H1 (cell line): ENCODE measurements at regions not wholly inside any gene's neighbourhood (a gene's known extent, or its start where the extent isn't known, plus 50 kb on each side); places are given as distances from the start of the nearest gene placed in this dataset.

Experiments
- CTCF ChIA-PET: fragments of 300-600 bp; sonication (Branson Sonifier 250); formaldehyde crosslinking; loops from one replicate; lab custom pipeline; 2021; ENCODE audit not compliant: partially characterized antibody; lab: Charles Lee
- POLR2A ChIA-PET: fragments of 300-600 bp; sonication (Branson Sonifier 250); formaldehyde crosslinking; loops from one replicate; lab custom pipeline; 2021; ENCODE audit warnings: inconsistent platforms; ENCODE audit not compliant: partially characterized antibody; lab: Charles Lee
- DNase-seq, 2 experiments: peaks; one replicate each; pipeline versions ENCODE4 v3.0.0 to v3.0.0-alpha.2; 2010 to 2022; ENCODE audit warnings: low spot score in 2 of 2, low read depth in 1 of 2, mixed read lengths in 1 of 2
- FAIRE-seq: peaks from 2 replicates; lab custom pipeline; 2011; peaks lifted over from hg19 to GRCh38; lab: Jason Lieb, UNC
- H2AFZ ChIP-seq: 2 replicates; pipeline ENCODE4 v1.8.1; 2012; ENCODE audit warnings: low read length, inconsistent platforms
- H2AK5ac ChIP-seq: 2 replicates; pipeline ENCODE4 v1.6.1; 2013; ENCODE audit warnings: low read depth, low read length
- H2BK120ac ChIP-seq: replicated peaks from 2 replicates; pipeline ENCODE3; 2013; ENCODE audit warnings: low read depth, low read length, inconsistent platforms
- H2BK12ac ChIP-seq: 2 replicates; pipeline ENCODE4 v1.6.1; 2013; ENCODE audit warnings: low read depth, low read length
- H2BK15ac ChIP-seq: 2 replicates; pipeline ENCODE4 v1.6.1; 2013; ENCODE audit warnings: low read length
- H2BK20ac ChIP-seq: 2 replicates; pipeline ENCODE4 v1.6.1; 2013; ENCODE audit warnings: low read length
- H2BK5ac ChIP-seq: 2 replicates; pipeline ENCODE4 v1.6.1; 2013; ENCODE audit warnings: low read depth, low read length
- H3K14ac ChIP-seq: 2 replicates; pipeline ENCODE4 v1.6.1; 2013; ENCODE audit warnings: inconsistent platforms; ENCODE audit not compliant: insufficient read length
- H3K18ac ChIP-seq: 2 replicates; pipeline ENCODE4 v1.6.1; 2013; ENCODE audit warnings: low read length; ENCODE audit errors: extremely low read depth
- H3K23ac ChIP-seq: 2 replicates; pipeline ENCODE4 v1.6.1; 2013; ENCODE audit warnings: inconsistent platforms; ENCODE audit not compliant: insufficient read length
- H3K23me2 ChIP-seq: 2 replicates; pipeline ENCODE4 v1.6.1; 2013; ENCODE audit warnings: low read depth, low read length
- H3K27ac ChIP-seq: 2 replicates; pipeline ENCODE4 v1.6.1; 2011; ENCODE audit warnings: low read depth, low read length, inconsistent platforms
- H3K27me3 ChIP-seq, 4 experiments: replicated peaks in 1 of 4; 1 replicate in 1 of 4; 2 replicates in 3 of 4; pipeline versions ENCODE4 v1.6.1 to v1.8.1; 2011 to 2013; ENCODE audit warnings: low read length in 3 of 4, mild to moderate bottlenecking in 3 of 4, inconsistent platforms in 2 of 4, mixed read lengths in 2 of 4, moderate library complexity in 1 of 4; ENCODE audit not compliant: control insufficient read depth in 3 of 4, insufficient read depth in 3 of 4; ENCODE audit errors: extremely low read depth in 1 of 4
- H3K36me3 ChIP-seq, 4 experiments: 2 replicates each; pipeline versions ENCODE4 v1.6.1 to v1.8.1; 2011 to 2013; ENCODE audit warnings: mild to moderate bottlenecking in 4 of 4, low read length in 3 of 4, moderate library complexity in 2 of 4, control low read depth in 1 of 4, inconsistent platforms in 1 of 4; ENCODE audit not compliant: insufficient read depth in 4 of 4, control insufficient read depth in 2 of 4
- H3K4ac ChIP-seq: replicated peaks from 2 replicates; pipeline ENCODE3; 2013; ENCODE audit warnings: low read length, low read depth, mixed read lengths, inconsistent platforms; ENCODE audit not compliant: insufficient read length
- H3K4me1 ChIP-seq, 4 experiments: replicated peaks in 1 of 4; 1 replicate in 1 of 4; 2 replicates in 3 of 4; pipeline versions ENCODE4 v1.6.1 to v1.8.1; 2011 to 2013; ENCODE audit warnings: low read length in 3 of 4, inconsistent platforms in 2 of 4, mixed read lengths in 1 of 4; ENCODE audit not compliant: insufficient read depth in 4 of 4, control insufficient read depth in 3 of 4
- H3K4me2 ChIP-seq, 2 experiments: 2 replicates each; pipeline versions ENCODE4 v1.6.1 to v1.8.1; 2011 to 2013; ENCODE audit warnings: low read depth in 2 of 2, low read length in 2 of 2, control low read depth in 1 of 2, inconsistent platforms in 1 of 2, mild to moderate bottlenecking in 1 of 2; ENCODE audit not compliant: insufficient read depth in 1 of 2
- H3K4me3 ChIP-seq, 4 experiments: fragments of 200-600, 300-600 bp in 1 of 4; sonication (generic), shearing (Covaris generic), sonication (Bioruptor Twin) in 1 of 4; 2 replicates each; pipeline versions ENCODE4 v1.5.1 to v1.8.1; 2011 to 2016; ENCODE audit warnings: low read length in 4 of 4, low read depth in 3 of 4, control low read depth in 2 of 4, inconsistent platforms in 2 of 4, mild to moderate bottlenecking in 2 of 4, mixed read lengths in 1 of 4, moderate library complexity in 1 of 4; ENCODE audit not compliant: insufficient read depth in 2 of 4; ENCODE audit errors: extremely low read depth in 1 of 4
- H3K56ac ChIP-seq: replicated peaks from 2 replicates; pipeline ENCODE3; 2013; ENCODE audit warnings: low read depth, mild to moderate bottlenecking, mixed read lengths, low read length, inconsistent platforms; ENCODE audit not compliant: insufficient read length
- H3K79me1 ChIP-seq: 2 replicates; pipeline ENCODE4 v1.6.1; 2013; ENCODE audit warnings: low read depth, low read length, control low read depth
- H3K79me2 ChIP-seq, 2 experiments: 2 replicates each; pipeline versions ENCODE4 v1.6.1 to v1.8.1; 2012 to 2013; ENCODE audit warnings: low read length in 2 of 2, mild to moderate bottlenecking in 2 of 2, inconsistent platforms in 1 of 2; ENCODE audit not compliant: insufficient read depth in 2 of 2, control insufficient read depth in 1 of 2
- H3K9ac ChIP-seq, 4 experiments: replicated peaks in 1 of 4; 1 replicate in 1 of 4; 2 replicates in 3 of 4; pipeline versions ENCODE4 v1.6.1 to v1.8.1; 2011 to 2013; ENCODE audit warnings: low read depth in 3 of 4, low read length in 3 of 4, control low read depth in 2 of 4, mild to moderate bottlenecking in 2 of 4, moderate library complexity in 2 of 4, inconsistent platforms in 1 of 4; ENCODE audit errors: extremely low read depth in 1 of 4
- H3K9me3 ChIP-seq, 2 experiments: 2 replicates each; pipeline versions ENCODE4 v1.6.1 to v1.8.1; 2012 to 2013; ENCODE audit warnings: mild to moderate bottlenecking in 2 of 2, moderate library complexity in 2 of 2, control low read depth in 1 of 2, inconsistent platforms in 1 of 2, low read depth in 1 of 2, low read length in 1 of 2, mixed read lengths in 1 of 2; ENCODE audit not compliant: insufficient read depth in 2 of 2
- H4K20me1 ChIP-seq, 2 experiments: replicated peaks in 1 of 2; 2 replicates each; pipeline versions ENCODE3 to v1.8.1; 2011 to 2013; ENCODE audit warnings: inconsistent platforms in 2 of 2, low read length in 2 of 2, mild to moderate bottlenecking in 1 of 2; ENCODE audit not compliant: insufficient read depth in 2 of 2, control insufficient read depth in 1 of 2
- H4K5ac ChIP-seq: 2 replicates; pipeline ENCODE4 v1.6.1; 2013; ENCODE audit warnings: low read length, low read depth, mixed read lengths, inconsistent platforms; ENCODE audit not compliant: insufficient read length
- H4K8ac ChIP-seq: 2 replicates; pipeline ENCODE4 v1.8.0; 2013; ENCODE audit warnings: mild to moderate bottlenecking, moderate library complexity, low read length, inconsistent platforms; ENCODE audit not compliant: insufficient read depth; ENCODE audit errors: extremely low read depth
- H4K91ac ChIP-seq: replicated peaks from 2 replicates; pipeline ENCODE3; 2013; ENCODE audit warnings: low read length, mixed read lengths, inconsistent platforms; ENCODE audit not compliant: insufficient read length
- ASH2L ChIP-seq: fragments of 200-600, 300-600 bp; sonication (generic); IDR thresholded peaks from one replicate; pipeline ENCODE4 v1.7.1; 2017; ENCODE audit warnings: low read length
- CBX5 ChIP-seq: fragments of 300-800, 300-1000 bp; sonication (generic); IDR thresholded peaks from 2 replicates; pipeline ENCODE4 v1.7.1; 2016; ENCODE audit warnings: antibody characterized with exemption, low read length, low read depth
- FOSL1 ChIP-seq: IDR thresholded peaks from 2 replicates; pipeline ENCODE4 v1.6.1; 2011; ENCODE audit warnings: mild to moderate bottlenecking, low read depth, low read length, moderate library complexity; ENCODE audit not compliant: insufficient read depth
- HDAC6 ChIP-seq: IDR thresholded peaks from one replicate; pipeline ENCODE4 v1.7.1; 2012; ENCODE audit warnings: low read depth, mild to moderate bottlenecking, inconsistent platforms, low read length, moderate library complexity
- NANOG ChIP-seq: IDR thresholded peaks from 2 replicates; pipeline ENCODE4 v1.6.1; 2011; ENCODE audit warnings: low read length, low read depth, mild to moderate bottlenecking, inconsistent platforms; ENCODE audit not compliant: insufficient read depth, poor library complexity, severe bottlenecking
- RFX5 ChIP-seq: IDR thresholded peaks from 2 replicates; pipeline ENCODE4 v1.6.1; 2011; ENCODE audit warnings: low read depth, low read length, improper control_type of control experiment, borderline replicate concordance
- RXRA ChIP-seq: IDR thresholded peaks from 2 replicates; pipeline ENCODE4 v1.6.1; 2011; ENCODE audit warnings: low read depth, mild to moderate bottlenecking, low read length, moderate library complexity; ENCODE audit not compliant: insufficient read depth
- SAP30 ChIP-seq: fragments of 300-600 bp; sonication (generic); IDR thresholded peaks from 2 replicates; pipeline ENCODE4 v1.7.1; 2012; ENCODE audit warnings: low read length, moderate library complexity, mild to moderate bottlenecking, inconsistent platforms; ENCODE audit not compliant: insufficient read depth, insufficient replicate concordance
- SUZ12 ChIP-seq: fragments of 200-600 bp; sonication (generic); IDR thresholded peaks from 2 replicates; pipeline ENCODE4 v1.6.1; 2012; ENCODE audit warnings: mild to moderate bottlenecking, inconsistent platforms, low read length, moderate library complexity, mixed read lengths
- WGBS, 2 experiments: shearing (Covaris generic) in 1 of 2; methylation state at CpG; one replicate each; pipeline versions ENCODE4 v1.1.6 to v1.1.7; 2013 to 2015; ENCODE audit warnings: low lambda C conversion rate in 2 of 2, mixed read lengths in 2 of 2, inconsistent platforms in 1 of 2, low coverage in 1 of 2, missing lambda C conversion rate in 1 of 2; ENCODE audit not compliant: insufficient replicate concordance in 2 of 2, insufficient coverage in 1 of 2, insufficient read length in 1 of 2; ENCODE audit errors: extremely low coverage in 1 of 2, missing lambda C conversion rate in 1 of 2; 5-methylcytosine and 5-hydroxymethylcytosine counted together

DNA sequence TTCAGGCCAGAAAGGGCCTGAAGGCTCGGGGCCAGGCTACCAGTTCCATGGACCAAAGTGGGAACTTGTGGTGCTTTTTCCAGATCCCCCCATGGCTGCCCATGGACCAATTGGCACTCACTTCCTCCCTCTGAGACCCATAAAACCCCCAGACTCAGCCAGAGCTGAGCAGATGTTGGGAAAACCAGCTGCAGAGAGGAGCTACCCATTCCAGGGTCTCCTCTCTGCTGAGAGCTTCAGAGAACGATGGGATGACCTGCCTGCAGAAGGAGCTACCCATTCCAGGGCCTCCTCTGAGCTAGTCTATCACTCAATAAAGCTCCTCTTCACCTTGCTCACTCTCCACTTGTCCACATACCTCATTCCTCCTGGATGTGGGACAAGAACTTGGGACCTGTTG is 52.2 kb upstream of the MED9 start:
- Histone ChIP-seq H3K23ac (no peak overlapping the region), H3K27me3 (no peaks in the 10 kb centered on the region), H3K79me2 (no peaks in the 10 kb centered on the region), H3K4me2 (no peak overlapping the region), H3K9ac (no peak overlapping the region), H3K18ac (no peak overlapping the region), H2BK15ac (no peak overlapping the region), H4K91ac (no peak overlapping the region), H3K4ac (no peak overlapping the region), H2BK5ac (no peak overlapping the region)
- CTCF ChIA-PET = interaction anchor here (0.7 to 4.1 kb wide), 5 partner anchors 12 to 69 kb away, joined by 3 to 18 read pairs (median 4); no protein-coding TSS in a partner anchor
- TF ChIP-seq SAP30 (no peak), HDAC6 (no peak), CBX5 (no peak), RFX5 (no peak), RXRA (no peak), ASH2L (no peak), SUZ12 (no peak), NANOG (no peak), FOSL1 (no peak)
- TF ChIP-seq, all 59 proteins: peak for 0
- Histone ChIP-seq H3K79me1 (no peaks in the 10 kb centered on the region), H3K14ac (no peak overlapping the region), H4K5ac (no peak overlapping the region), H3K27ac (no peak overlapping the region), H3K4me1 (no peaks in the 10 kb centered on the region), H3K4me3 (no peak overlapping the region), H2BK20ac (no peak overlapping the region), H2AK5ac (no peak overlapping the region), H4K8ac (no peak overlapping the region), H3K56ac (no peak overlapping the region), H2BK12ac (no peak overlapping the region), H3K36me3 (no peaks in the 10 kb centered on the region), H2BK120ac (no peak overlapping the region), H4K20me1 (no peaks in the 10 kb centered on the region), H2AFZ (no peak overlapping the region), H3K23me2 (no peaks in the 10 kb centered on the region), H3K9me3 (peaks cover 20 to 37% of the 10 kb centered on the region in 2 experiments; a peak in 3 of 4 replicates)
- no peak for DNase-seq
- WGBS, 2 experiments = 80% methylated on average over 2 of the region's 2 CpGs; no CpG with 5 or more reads in 1 of the 2 experiments
- POLR2A ChIA-PET = interaction anchor here (1.0 kb wide), 1 partner anchor 11 kb away, joined by 3 read pairs; no protein-coding TSS in a partner anchor
- no peak for FAIRE-seq
